ENCODE measurements at regions not wholly inside any gene's neighbourhood (a gene's known extent, or its start where the extent isn't known, plus 50 kb on each side); places are given as distances from the start of the nearest gene placed in this dataset.
"Not testable (repeated sequence)": the region's sequence is repeated elsewhere in the genome, so short reads cannot be mapped to it uniquely, and the experiment has no call there.

- 86 to 87% methylated on average over 2 of the region's 2 CpGs for WGBS, 2 experiments
- no peak overlapping the region for H3K4me3 ChIP-seq (ENCODE audit: insufficient read depth, low read depth, low read length)
These were observed 450.9 kb downstream of the GJA1 start for GRCh38 chr6:121886223-121886830.

GRCh38 chr6:121887724-121888123 lies 452.3 kb downstream of the GJA1 start:
- WGBS, 2 experiments: 88 to 98% methylated on average over 3 of the region's 4 CpGs
- Histone ChIP-seq H3K27ac (ENCODE audit: insufficient read depth, low read depth, low read length, poor library complexity, severe bottlenecking) (no peak overlapping the region), H3K27me3 (ENCODE audit: control insufficient read depth, insufficient read depth, low read length, poor library complexity, severe bottlenecking) (no peaks in the 10 kb centered on the region), H3K9me3 (ENCODE audit: control insufficient read depth, low read length) (no peaks in the 10 kb centered on the region), H3K36me3 (ENCODE audit: control insufficient read depth, insufficient read depth, low read length) (no peaks in the 10 kb centered on the region), H3K4me3 (ENCODE audit: insufficient read depth, low read depth, low read length) (no peak overlapping the region), H3K4me1 (ENCODE audit: control insufficient read depth, insufficient read depth, low read length) (no peaks in the 10 kb centered on the region)

More at GRCh38 chr6:121886223-121886830, 450.9 kb downstream of the GJA1 start:
- no peaks in the 10 kb centered on the region for H3K4me1 ChIP-seq (ENCODE audit: control insufficient read depth, insufficient read depth, low read length)
- no peaks in the 10 kb centered on the region for H3K9me3 ChIP-seq (ENCODE audit: control insufficient read depth, low read length)
- no peak overlapping the region for H3K27ac ChIP-seq (ENCODE audit: insufficient read depth, low read depth, low read length, poor library complexity, severe bottlenecking)
- no peaks in the 10 kb centered on the region for H3K36me3 ChIP-seq (ENCODE audit: control insufficient read depth, insufficient read depth, low read length)
- H3K27me3 ChIP-seq (ENCODE audit: control insufficient read depth, insufficient read depth, low read length, poor library complexity, severe bottlenecking): no peaks in the 10 kb centered on the region

- H3K4me3 ChIP-seq (ENCODE audit: insufficient read depth, low read depth, low read length): no peak overlapping the region
- 75% methylated on average over 2 of the region's 2 CpGs; no CpG with 5 or more reads in 1 of the 2 experiments for WGBS, 2 experiments
- H3K27ac ChIP-seq (ENCODE audit: insufficient read depth, low read depth, low read length, poor library complexity, severe bottlenecking): no peak overlapping the region
- peaks cover 3% of the 10 kb centered on the region for H3K4me1 ChIP-seq (ENCODE audit: control insufficient read depth, insufficient read depth, low read length)
- H3K27me3 ChIP-seq (ENCODE audit: control insufficient read depth, insufficient read depth, low read length, poor library complexity, severe bottlenecking): no peaks in the 10 kb centered on the region
- no peaks in the 10 kb centered on the region for H3K36me3 ChIP-seq (ENCODE audit: control insufficient read depth, insufficient read depth, low read length)
- H3K9me3 ChIP-seq (ENCODE audit: control insufficient read depth, low read length): no peaks in the 10 kb centered on the region
These were observed 455.0 kb downstream of the GJA1 start for GRCh38 chr6:121890307-121890910.

- H3K9me3 ChIP-seq (ENCODE audit: control insufficient read depth, low read length); H3K27me3 ChIP-seq (ENCODE audit: control insufficient read depth, insufficient read depth, low read length, poor library complexity, severe bottlenecking); H3K36me3 ChIP-seq (ENCODE audit: control insufficient read depth, insufficient read depth, low read length); H3K27ac ChIP-seq (ENCODE audit: insufficient read depth, low read depth, low read length, poor library complexity, severe bottlenecking); H3K4me3 ChIP-seq (ENCODE audit: insufficient read depth, low read depth, low read length): not testable (repeated sequence)
- 58 to 59% methylated on average over 5 of the region's 5 CpGs for WGBS, 2 experiments
- H3K4me1 ChIP-seq (ENCODE audit: control insufficient read depth, insufficient read depth, low read length): peaks cover 15% of the 10 kb centered on the region
These were observed 460.3 kb downstream of the GJA1 start for GRCh38 chr6:121895731-121896130.

- no peak overlapping the region for H3K4me3 ChIP-seq (ENCODE audit: insufficient read depth, low read depth, low read length)
- H3K36me3 ChIP-seq (ENCODE audit: control insufficient read depth, insufficient read depth, low read length): no peaks in the 10 kb centered on the region
- peaks cover 15% of the 10 kb centered on the region for H3K4me1 ChIP-seq (ENCODE audit: control insufficient read depth, insufficient read depth, low read length)
- no peaks in the 10 kb centered on the region for H3K27me3 ChIP-seq (ENCODE audit: control insufficient read depth, insufficient read depth, low read length, poor library complexity, severe bottlenecking)
- no peak overlapping the region for H3K27ac ChIP-seq (ENCODE audit: insufficient read depth, low read depth, low read length, poor library complexity, severe bottlenecking)
- WGBS, 2 experiments: 100% methylated on average over 1 of the region's 1 CpG; no CpG with 5 or more reads in 1 of the 2 experiments
- no peaks in the 10 kb centered on the region for H3K9me3 ChIP-seq (ENCODE audit: control insufficient read depth, low read length)
These were observed 460.9 kb downstream of the GJA1 start for GRCh38 chr6:121896363-121896762.

- Histone ChIP-seq H3K36me3 (ENCODE audit: control insufficient read depth, insufficient read depth, low read length) (no peaks in the 10 kb centered on the region), H3K27ac (ENCODE audit: insufficient read depth, low read depth, low read length, poor library complexity, severe bottlenecking) (no peak overlapping the region)
These were observed 461.3 kb downstream of the GJA1 start for GRCh38 chr6:121896771-121897170.

GRCh38 chr6:121897337-121897760 lies 461.9 kb downstream of the GJA1 start:
- no peak overlapping the region for H3K4me3 ChIP-seq (ENCODE audit: insufficient read depth, low read depth, low read length)
- 88% methylated on average over 1 of the region's 1 CpG; no CpG with 5 or more reads in 1 of the 2 experiments for WGBS, 2 experiments

More at GRCh38 chr6:121896771-121897170, 461.3 kb downstream of the GJA1 start:
- H3K27me3 ChIP-seq (ENCODE audit: control insufficient read depth, insufficient read depth, low read length, poor library complexity, severe bottlenecking): no peaks in the 10 kb centered on the region
- no peaks in the 10 kb centered on the region for H3K9me3 ChIP-seq (ENCODE audit: control insufficient read depth, low read length)
- H3K4me1 ChIP-seq (ENCODE audit: control insufficient read depth, insufficient read depth, low read length): peaks cover 15% of the 10 kb centered on the region
- WGBS, 2 experiments: 80 to 91% methylated on average over 3 of the region's 3 CpGs
- H3K4me3 ChIP-seq (ENCODE audit: insufficient read depth, low read depth, low read length): no peak overlapping the region

GRCh38 chr6:121901432-121901831 lies 466.0 kb downstream of the GJA1 start:
- Histone ChIP-seq H3K27me3 (ENCODE audit: control insufficient read depth, insufficient read depth, low read length, poor library complexity, severe bottlenecking) (no peaks in the 10 kb centered on the region), H3K4me3 (ENCODE audit: insufficient read depth, low read depth, low read length) (no peak overlapping the region), H3K27ac (ENCODE audit: insufficient read depth, low read depth, low read length, poor library complexity, severe bottlenecking) (no peak overlapping the region), H3K36me3 (ENCODE audit: control insufficient read depth, insufficient read depth, low read length) (no peaks in the 10 kb centered on the region), H3K4me1 (ENCODE audit: control insufficient read depth, insufficient read depth, low read length) (peaks cover 9% of the 10 kb centered on the region), H3K9me3 (ENCODE audit: control insufficient read depth, low read length) (no peaks in the 10 kb centered on the region)

More at GRCh38 chr6:121897337-121897760, 461.9 kb downstream of the GJA1 start:
- Histone ChIP-seq H3K9me3 (ENCODE audit: control insufficient read depth, low read length) (no peaks in the 10 kb centered on the region), H3K36me3 (ENCODE audit: control insufficient read depth, insufficient read depth, low read length) (no peaks in the 10 kb centered on the region), H3K27ac (ENCODE audit: insufficient read depth, low read depth, low read length, poor library complexity, severe bottlenecking) (no peak overlapping the region), H3K4me1 (ENCODE audit: control insufficient read depth, insufficient read depth, low read length) (peaks cover 15% of the 10 kb centered on the region), H3K27me3 (ENCODE audit: control insufficient read depth, insufficient read depth, low read length, poor library complexity, severe bottlenecking) (no peaks in the 10 kb centered on the region)

GRCh38 chr6:121904559-121904958 lies 469.1 kb downstream of the GJA1 start:
- 95 to 97% methylated on average over 4 of the region's 4 CpGs for WGBS, 2 experiments
- Histone ChIP-seq H3K4me1 (ENCODE audit: control insufficient read depth, insufficient read depth, low read length) (no peaks in the 10 kb centered on the region), H3K36me3 (ENCODE audit: control insufficient read depth, insufficient read depth, low read length) (no peaks in the 10 kb centered on the region), H3K27me3 (ENCODE audit: control insufficient read depth, insufficient read depth, low read length, poor library complexity, severe bottlenecking) (no peaks in the 10 kb centered on the region), H3K4me3 (ENCODE audit: insufficient read depth, low read depth, low read length) (no peak overlapping the region), H3K27ac (ENCODE audit: insufficient read depth, low read depth, low read length, poor library complexity, severe bottlenecking) (no peak overlapping the region), H3K9me3 (ENCODE audit: control insufficient read depth, low read length) (no peaks in the 10 kb centered on the region)

- 100% methylated on average over 1 of the region's 1 CpG; no CpG with 5 or more reads in 1 of the 2 experiments for WGBS, 2 experiments
- H3K4me3 ChIP-seq (ENCODE audit: insufficient read depth, low read depth, low read length): no peak overlapping the region
- H3K27me3 ChIP-seq (ENCODE audit: control insufficient read depth, insufficient read depth, low read length, poor library complexity, severe bottlenecking): no peaks in the 10 kb centered on the region
- no peaks in the 10 kb centered on the region for H3K36me3 ChIP-seq (ENCODE audit: control insufficient read depth, insufficient read depth, low read length)
- H3K4me1 ChIP-seq (ENCODE audit: control insufficient read depth, insufficient read depth, low read length): no peaks in the 10 kb centered on the region
- no peaks in the 10 kb centered on the region for H3K9me3 ChIP-seq (ENCODE audit: control insufficient read depth, low read length)
- H3K27ac ChIP-seq (ENCODE audit: insufficient read depth, low read depth, low read length, poor library complexity, severe bottlenecking): no peak overlapping the region
These were observed 477.5 kb downstream of the GJA1 start for GRCh38 chr6:121912905-121913304.
